ENCODE measurements at regions not wholly inside any gene's neighbourhood (a gene's known extent, or its start where the extent isn't known, plus 50 kb on each side); places are given as distances from the start of the nearest gene placed in this dataset.

- DNase-seq (ENCODE audit: low read depth, low spot score), result no peak
Observed at GRCh38 chr14:100399052-100399849, 76.1 kb downstream of the SLC25A47 start.

- no peak for DNase-seq (ENCODE audit: low read depth, low spot score)
Observed at GRCh38 chr14:100400115-100400514, 77.0 kb downstream of the SLC25A47 start.

GRCh38 chr14:100401031-100401692, 78.0 kb downstream of the SLC25A47 start:
- no peak for DNase-seq (ENCODE audit: low read depth, low spot score)

GRCh38 chr14:100401792-100402191, 78.7 kb downstream of the SLC25A47 start:
- DNase-seq (ENCODE audit: low read depth, low spot score), result no peak

GRCh38 chr14:100402631-100403030, 79.5 kb downstream of the SLC25A47 start:
- DNase-seq (ENCODE audit: low read depth, low spot score), result no peak

- DNase-seq (ENCODE audit: low read depth, low spot score), result no peak
Observed at GRCh38 chr14:100403105-100403504, 80.0 kb downstream of the SLC25A47 start.

GRCh38 chr14:100403802-100404365, 80.7 kb downstream of the SLC25A47 start:
- DNase-seq (ENCODE audit: low read depth, low spot score), result no peak

GRCh38 chr14:100404419-100404818, 81.3 kb downstream of the SLC25A47 start:
- DNase-seq (ENCODE audit: low read depth, low spot score), result no peak

GRCh38 chr14:100405760-100406455, 82.8 kb downstream of the SLC25A47 start:
- DNase-seq (ENCODE audit: low read depth, low spot score), result no peak

GRCh38 chr14:100406505-100407131, 83.5 kb downstream of the SLC25A47 start:
- no peak for DNase-seq (ENCODE audit: low read depth, low spot score)

GRCh38 chr14:100407376-100408102, 84.4 kb downstream of the SLC25A47 start:
- no peak for DNase-seq (ENCODE audit: low read depth, low spot score)

- DNase-seq (ENCODE audit: low read depth, low spot score), result no peak
Observed at GRCh38 chr14:100408350-100409002, 85.3 kb downstream of the SLC25A47 start.

GRCh38 chr14:100409003-100409360, 85.8 kb downstream of the SLC25A47 start:
- DNase-seq (ENCODE audit: low read depth, low spot score), result no peak

GRCh38 chr14:100409651-100410050, 86.5 kb downstream of the SLC25A47 start:
- no peak for DNase-seq (ENCODE audit: low read depth, low spot score)

- DNase-seq (ENCODE audit: low read depth, low spot score), result no peak
Observed at GRCh38 chr14:100410056-100410565, 87.0 kb downstream of the SLC25A47 start.

GRCh38 chr14:100413699-100414098, 90.6 kb downstream of the SLC25A47 start:
- DNase-seq (ENCODE audit: low read depth, low spot score), result no peak

GRCh38 chr14:100415226-100415625, 92.1 kb downstream of the SLC25A47 start:
- DNase-seq (ENCODE audit: low read depth, low spot score), result no peak

GRCh38 chr14:100416081-100416680, 93.0 kb downstream of the SLC25A47 start:
- DNase-seq (ENCODE audit: low read depth, low spot score), result no peak

GRCh38 chr14:100416921-100417860, 94.1 kb downstream of the SLC25A47 start:
- DNase-seq (ENCODE audit: low read depth, low spot score), result peak; percentile 62

All from pulmonary artery endothelial cell (primary cell).